ENCODE measurements at regions not wholly inside any gene's neighbourhood (a gene's known extent, or its start where the extent isn't known, plus 50 kb on each side); places are given as distances from the start of the nearest gene placed in this dataset.

GRCh38 chr5:8924054-8924793 lies 621.7 kb downstream of the SEMA5A start:
- no peak for TF ChIP-seq FOXP1 (CRISPR knock-in tag; IDR thresholded peaks at IDR 0.05; ENCODE audit: borderline replicate concordance)
- no peak for TF ChIP-seq MAX (CRISPR knock-in tag; IDR thresholded peaks at IDR 0.05)
- TF ChIP-seq CTCF (IDR thresholded peaks at IDR 0.05) = no peak
- no peak for TF ChIP-seq SP1 (CRISPR knock-in tag; conservative IDR thresholded peaks at IDR 0.05)
- no peak for TF ChIP-seq STAT6 (CRISPR knock-in tag; conservative IDR thresholded peaks at IDR 0.05; ENCODE audit: low read depth)
- TF ChIP-seq ESRRA (CRISPR knock-in tag; IDR thresholded peaks at IDR 0.05; ENCODE audit: borderline replicate concordance) = no peak
- no peak for TF ChIP-seq CBFB (CRISPR knock-in tag; IDR thresholded peaks at IDR 0.05; ENCODE audit: low read depth)
- no peak for TF ChIP-seq ATF3 (CRISPR knock-in tag; conservative IDR thresholded peaks at IDR 0.05)
- no peak for TF ChIP-seq SOX15 (CRISPR knock-in tag; IDR thresholded peaks at IDR 0.05)
- no peak for TF ChIP-seq SMAD3 (CRISPR knock-in tag; IDR thresholded peaks at IDR 0.05; ENCODE audit: borderline replicate concordance)
- TF ChIP-seq ZNF317 (CRISPR knock-in tag; IDR thresholded peaks at IDR 0.05; ENCODE audit: borderline replicate concordance, low read depth) = no peak
- no peak for TF ChIP-seq JUN (CRISPR knock-in tag; IDR thresholded peaks at IDR 0.05)
- TF ChIP-seq PRRX2 (CRISPR knock-in tag; IDR thresholded peaks at IDR 0.05) = no peak
